HG02763 (cell line): ENCODE measurements at regions not wholly inside any gene's neighbourhood (a gene's known extent, or its start where the extent isn't known, plus 50 kb on each side); places are given as distances from the start of the nearest gene placed in this dataset.

Experiments used
- ATAC-seq: cut with Tn5 transposase; IDR thresholded peaks from one replicate; pipeline ENCODE4 v1.9.1; 2021; ENCODE audit warnings: mild to moderate bottlenecking, moderate library complexity; ENCODE audit not compliant: unreplicated experiment

DNA sequence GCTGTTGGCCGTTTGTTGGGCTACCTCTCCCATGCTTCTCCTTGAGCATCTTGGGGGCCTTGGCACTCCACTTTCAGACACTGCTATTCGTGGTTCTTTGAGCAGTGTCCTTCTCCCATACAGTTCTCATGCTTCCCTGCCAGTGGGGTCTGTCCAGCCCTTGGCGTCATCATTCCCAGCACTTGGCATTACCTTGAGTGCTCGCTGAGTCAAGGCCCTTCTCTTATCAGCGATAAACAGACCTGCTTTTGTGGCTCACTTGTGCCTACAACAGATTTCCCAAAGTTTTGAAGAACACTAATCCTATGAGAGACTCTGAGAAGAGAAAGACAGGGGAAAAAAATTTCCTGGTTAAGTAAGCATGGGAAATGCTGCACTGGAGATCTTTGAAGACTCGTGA, 85.3 kb downstream of the NOC3L start:
- no peak for ATAC-seq

- ATAC-seq, result peak; percentile 51
Measured at GRCh38 chr10:94279835-94280709, 82.7 kb downstream of the NOC3L start.

DNA sequence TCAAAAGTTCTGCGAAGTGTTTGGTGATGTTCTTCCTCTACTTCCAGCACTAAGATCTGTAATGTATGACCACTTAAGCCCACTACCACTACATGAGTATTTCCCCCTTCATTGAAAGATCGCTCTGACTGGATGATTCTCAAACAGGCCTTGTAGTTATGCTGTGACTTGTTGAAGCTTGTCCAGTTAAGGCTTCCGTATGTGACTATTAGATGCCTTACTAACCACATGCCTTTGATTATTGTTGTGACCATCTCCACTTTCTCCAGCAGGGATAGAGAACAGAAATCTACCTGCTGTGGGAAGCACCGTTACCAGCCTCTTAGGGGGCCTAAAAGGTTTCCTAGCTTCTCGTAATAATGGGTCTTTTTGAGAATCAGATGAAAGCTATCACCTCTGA, 81.1 kb downstream of the NOC3L start:
- ATAC-seq, result no peak

DNA sequence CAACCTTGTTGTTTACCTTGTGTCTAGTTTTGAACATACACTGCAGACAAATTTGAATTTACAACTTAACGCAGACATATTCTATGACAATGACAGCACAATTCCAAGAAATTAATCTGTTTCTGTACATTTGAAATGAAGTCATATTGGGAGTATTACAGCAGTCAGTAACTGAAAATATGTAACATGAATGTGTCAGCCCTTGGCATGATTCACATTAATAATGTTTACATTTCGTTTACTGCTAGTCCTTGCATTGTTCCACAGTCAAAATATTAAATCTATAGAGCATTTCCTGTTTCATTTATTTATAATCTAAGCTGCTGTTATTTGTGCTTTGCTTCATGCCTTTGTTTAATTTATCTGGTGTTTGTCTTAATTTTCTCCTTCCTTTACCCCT, 80.4 kb downstream of the NOC3L start:
- ATAC-seq, result no peak
